GM06990 (cell line): ENCODE measurements at regions not wholly inside any gene's neighbourhood (a gene's known extent, or its start where the extent isn't known, plus 50 kb on each side); places are given as distances from the start of the nearest gene placed in this dataset.

ENCODE experiments used
- DNase-seq: peaks from one replicate; pipeline ENCODE4 v3.0.0-alpha.2; 2011; ENCODE audit not compliant: insufficient read length; ENCODE audit errors: extremely low read depth
- H3K27me3 ChIP-seq: replicated peaks from 2 replicates; pipeline ENCODE4 v1.6.0; 2011; ENCODE audit warnings: low read length; ENCODE audit not compliant: control insufficient read depth, insufficient read depth
- H3K36me3 ChIP-seq: 2 replicates; pipeline ENCODE4 v1.5.1; 2011; ENCODE audit warnings: low read length; ENCODE audit not compliant: control insufficient read depth, insufficient read depth
- H3K4me3 ChIP-seq: replicated peaks from 2 replicates; pipeline ENCODE4 v1.5.1; 2011; ENCODE audit warnings: low read depth, mild to moderate bottlenecking, control low read depth, low read length
- TF ChIP-seq, protein P1 (sequence below): IDR thresholded peaks from 2 replicates; pipeline ENCODE4 v1.5.1; 2011; ENCODE audit warnings: low read length, control low read depth, mild to moderate bottlenecking, inconsistent platforms; ENCODE audit not compliant: insufficient read depth, poor library complexity, severe bottlenecking

DNA sequence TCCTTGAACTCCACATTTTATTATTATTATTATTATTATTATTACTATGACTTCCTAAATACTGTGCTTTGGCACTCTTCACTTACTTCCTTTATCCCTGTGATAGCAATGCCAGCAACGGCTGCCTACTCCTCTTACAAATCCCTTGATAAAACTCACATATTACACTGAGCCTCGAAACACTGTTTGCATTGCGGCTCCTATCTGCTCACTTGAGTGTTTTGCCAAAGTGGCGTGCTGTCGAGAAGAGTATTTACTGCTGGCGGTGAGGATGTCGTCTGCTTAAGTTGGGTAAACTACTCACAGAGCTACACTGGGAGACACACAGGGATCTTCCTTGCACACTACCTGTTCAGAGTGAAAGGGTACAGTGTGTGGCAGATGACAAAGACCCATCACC is 143.4 kb upstream of the VCX3A start:
- no peak overlapping the region for H3K4me3 ChIP-seq
- TF ChIP-seq, protein P1, sequence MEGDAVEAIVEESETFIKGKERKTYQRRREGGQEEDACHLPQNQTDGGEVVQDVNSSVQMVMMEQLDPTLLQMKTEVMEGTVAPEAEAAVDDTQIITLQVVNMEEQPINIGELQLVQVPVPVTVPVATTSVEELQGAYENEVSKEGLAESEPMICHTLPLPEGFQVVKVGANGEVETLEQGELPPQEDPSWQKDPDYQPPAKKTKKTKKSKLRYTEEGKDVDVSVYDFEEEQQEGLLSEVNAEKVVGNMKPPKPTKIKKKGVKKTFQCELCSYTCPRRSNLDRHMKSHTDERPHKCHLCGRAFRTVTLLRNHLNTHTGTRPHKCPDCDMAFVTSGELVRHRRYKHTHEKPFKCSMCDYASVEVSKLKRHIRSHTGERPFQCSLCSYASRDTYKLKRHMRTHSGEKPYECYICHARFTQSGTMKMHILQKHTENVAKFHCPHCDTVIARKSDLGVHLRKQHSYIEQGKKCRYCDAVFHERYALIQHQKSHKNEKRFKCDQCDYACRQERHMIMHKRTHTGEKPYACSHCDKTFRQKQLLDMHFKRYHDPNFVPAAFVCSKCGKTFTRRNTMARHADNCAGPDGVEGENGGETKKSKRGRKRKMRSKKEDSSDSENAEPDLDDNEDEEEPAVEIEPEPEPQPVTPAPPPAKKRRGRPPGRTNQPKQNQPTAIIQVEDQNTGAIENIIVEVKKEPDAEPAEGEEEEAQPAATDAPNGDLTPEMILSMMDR = no peak
- H3K36me3 ChIP-seq = no peaks in the 10 kb centered on the region
- H3K27me3 ChIP-seq = no peaks in the 10 kb centered on the region
- no peak for DNase-seq

DNA sequence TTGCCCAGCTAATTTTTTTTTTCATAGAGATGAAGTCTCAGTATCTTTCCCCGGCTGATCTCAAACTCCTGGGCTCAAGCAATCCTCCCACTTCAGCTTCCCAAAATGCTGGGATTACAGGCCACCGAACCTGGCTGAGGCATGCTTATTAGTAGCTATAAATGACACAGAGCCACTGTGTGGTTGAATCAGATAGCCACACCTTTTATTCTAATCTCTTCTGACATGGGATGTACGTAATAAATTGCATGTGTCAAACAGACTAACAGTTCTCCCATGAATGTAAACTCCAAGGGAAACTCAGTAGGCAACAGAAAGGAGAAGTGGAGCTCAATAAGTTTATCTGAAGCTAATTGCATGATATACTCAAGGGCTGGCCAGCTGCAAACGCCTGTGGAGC is 139.8 kb upstream of the VCX3A start:
- H3K36me3 ChIP-seq = no peaks in the 10 kb centered on the region
- TF ChIP-seq, protein P1 = no peak
- H3K4me3 ChIP-seq = no peak overlapping the region
- no peak for DNase-seq
- no peaks in the 10 kb centered on the region for H3K27me3 ChIP-seq

DNA sequence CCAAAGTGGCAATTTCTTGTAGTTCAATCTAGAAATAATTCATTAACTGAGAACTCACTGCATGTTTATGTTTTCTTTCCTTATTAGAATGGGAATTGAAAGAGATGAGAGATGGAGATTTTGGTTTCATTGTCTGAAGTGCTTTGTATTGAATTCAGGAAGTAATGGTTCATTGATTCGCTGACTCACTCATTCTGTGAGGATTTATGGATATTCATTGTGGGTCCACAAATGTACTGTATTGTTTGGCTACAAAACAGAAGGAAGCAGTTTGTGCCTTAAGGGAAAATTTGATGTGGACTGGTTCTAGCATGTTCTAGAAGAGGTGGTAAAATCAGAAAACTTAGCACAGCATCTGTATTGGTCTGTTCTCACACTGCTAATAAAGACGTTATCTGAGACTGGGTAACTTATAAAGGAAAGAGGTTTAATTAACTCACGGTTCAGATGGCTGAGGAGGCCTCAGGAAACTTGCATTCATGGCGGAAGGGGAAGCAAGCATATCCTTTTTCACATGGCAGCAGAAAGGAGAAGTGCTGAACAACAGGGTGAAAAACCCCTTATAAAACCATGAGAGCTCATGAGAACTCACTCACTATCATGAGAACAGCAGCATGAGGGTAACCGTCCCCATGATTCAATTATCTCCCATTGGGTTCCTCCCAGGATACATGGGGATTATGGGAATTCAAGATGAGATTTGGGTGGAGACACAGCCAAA is 132.3 kb upstream of the VCX3A start:
- Histone ChIP-seq H3K4me3 (no peak overlapping the region), H3K36me3 (no peaks in the 10 kb centered on the region), H3K27me3 (no peaks in the 10 kb centered on the region)
- no peak for DNase-seq
- TF ChIP-seq, protein P1 = no peak

DNA sequence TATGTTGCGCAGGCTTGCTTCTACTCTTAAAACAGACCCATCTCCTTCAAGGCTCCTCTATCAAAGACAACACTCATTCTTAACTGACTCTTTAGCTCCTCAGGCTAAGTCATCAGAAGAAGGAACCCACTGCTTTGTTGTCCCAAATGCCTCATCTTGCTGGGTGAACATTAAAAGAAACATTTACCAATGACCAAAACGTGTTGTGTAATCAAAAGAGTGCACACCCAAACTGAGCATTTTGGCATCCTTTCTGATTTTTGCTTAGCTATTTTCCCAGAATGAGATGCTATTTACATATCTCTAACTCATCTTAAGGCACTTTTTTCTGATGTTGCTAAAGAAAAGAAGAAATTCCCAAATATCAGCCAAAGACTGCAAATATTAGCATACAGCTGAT is 131.7 kb upstream of the VCX3A start:
- no peak for DNase-seq
- TF ChIP-seq, protein P1 = no peak
- no peak overlapping the region for H3K4me3 ChIP-seq

DNA sequence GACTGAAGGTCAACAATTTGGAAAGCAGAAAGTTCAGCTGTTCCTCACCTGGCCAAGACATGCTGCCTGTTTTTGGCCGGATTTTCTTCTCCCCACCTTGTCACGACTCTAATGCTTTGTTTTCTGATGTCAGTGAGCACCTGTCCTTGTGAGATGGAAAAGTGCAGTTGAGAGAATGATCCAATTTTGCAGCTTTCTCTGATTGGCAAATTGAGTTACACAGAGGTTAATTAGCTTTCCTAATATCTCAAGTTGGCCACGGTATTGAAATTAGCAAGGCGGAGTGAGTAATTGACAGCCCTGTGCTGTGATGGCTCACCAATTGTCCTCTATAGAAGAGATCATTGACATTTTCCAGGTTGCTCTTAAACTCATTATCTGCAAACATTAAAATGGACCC is 126.8 kb upstream of the VCX3A start:
- no peaks in the 10 kb centered on the region for H3K36me3 ChIP-seq
- H3K4me3 ChIP-seq = no peak overlapping the region
- TF ChIP-seq, protein P1 = no peak
- DNase-seq = no peak
- H3K27me3 ChIP-seq = no peaks in the 10 kb centered on the region

More for the DNA sequence above, 131.7 kb upstream of the VCX3A start:
- Histone ChIP-seq H3K36me3 (no peaks in the 10 kb centered on the region), H3K27me3 (no peaks in the 10 kb centered on the region)
